ENCODE measurements at regions not wholly inside any gene's neighbourhood (a gene's known extent, or its start where the extent isn't known, plus 50 kb on each side); places are given as distances from the start of the nearest gene placed in this dataset.
A peak's percentile ranks its signal among the peaks of the same experiment; 100 is the strongest.

DNA sequence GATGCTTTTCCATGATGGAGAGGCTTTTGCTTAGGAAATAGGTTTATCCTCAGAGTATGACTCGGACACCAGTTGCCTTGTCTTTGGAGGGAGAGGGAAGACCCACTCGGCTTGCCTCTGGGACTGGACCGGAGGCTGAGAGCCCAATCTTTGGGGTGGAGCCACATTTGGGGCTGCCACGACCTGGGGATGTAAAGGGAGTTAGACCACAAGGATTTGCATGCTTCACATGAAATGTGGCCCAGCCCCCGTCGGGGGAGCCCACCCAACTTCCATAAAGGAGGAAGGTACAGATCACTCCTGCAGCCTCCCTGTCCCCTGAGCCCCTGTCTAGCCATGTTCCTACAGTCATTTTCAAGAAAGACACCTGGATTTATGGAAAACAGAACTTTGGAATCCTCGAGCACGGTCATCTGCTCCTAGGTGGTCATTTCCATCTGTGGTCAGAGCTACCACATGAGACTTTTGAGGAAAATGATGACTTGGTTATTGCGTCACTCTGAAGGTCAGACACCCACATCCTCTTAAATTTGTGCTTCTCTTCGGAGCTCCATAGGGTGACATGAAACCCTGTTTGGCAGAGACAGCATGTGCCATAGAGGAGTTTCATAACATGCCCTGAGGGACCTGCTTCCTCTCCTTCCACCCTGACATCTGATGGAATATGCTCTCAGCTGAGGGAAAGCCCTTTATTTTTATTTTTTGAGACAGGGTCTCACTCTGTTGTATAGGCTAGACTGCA is 99.4 kb upstream of the SLC45A1 start:
- Mint-ChIP-seq H3K9me3 (no peaks in the 10 kb centered on the region), H3K36me3 (ENCODE audit: low read depth) (no peaks in the 10 kb centered on the region), H3K4me3 (no peak overlapping the region), H3K27me3 (ENCODE audit: low read depth, poor library complexity) (peaks cover 2% of the 10 kb centered on the region), H3K4me1 (peaks cover 54% of the 10 kb centered on the region), H3K27ac (no peak overlapping the region)
- TF ChIP-seq, protein P1, sequence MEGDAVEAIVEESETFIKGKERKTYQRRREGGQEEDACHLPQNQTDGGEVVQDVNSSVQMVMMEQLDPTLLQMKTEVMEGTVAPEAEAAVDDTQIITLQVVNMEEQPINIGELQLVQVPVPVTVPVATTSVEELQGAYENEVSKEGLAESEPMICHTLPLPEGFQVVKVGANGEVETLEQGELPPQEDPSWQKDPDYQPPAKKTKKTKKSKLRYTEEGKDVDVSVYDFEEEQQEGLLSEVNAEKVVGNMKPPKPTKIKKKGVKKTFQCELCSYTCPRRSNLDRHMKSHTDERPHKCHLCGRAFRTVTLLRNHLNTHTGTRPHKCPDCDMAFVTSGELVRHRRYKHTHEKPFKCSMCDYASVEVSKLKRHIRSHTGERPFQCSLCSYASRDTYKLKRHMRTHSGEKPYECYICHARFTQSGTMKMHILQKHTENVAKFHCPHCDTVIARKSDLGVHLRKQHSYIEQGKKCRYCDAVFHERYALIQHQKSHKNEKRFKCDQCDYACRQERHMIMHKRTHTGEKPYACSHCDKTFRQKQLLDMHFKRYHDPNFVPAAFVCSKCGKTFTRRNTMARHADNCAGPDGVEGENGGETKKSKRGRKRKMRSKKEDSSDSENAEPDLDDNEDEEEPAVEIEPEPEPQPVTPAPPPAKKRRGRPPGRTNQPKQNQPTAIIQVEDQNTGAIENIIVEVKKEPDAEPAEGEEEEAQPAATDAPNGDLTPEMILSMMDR (IDR thresholded peaks at IDR 0.05), result no peak
- no peak for DNase-seq

DNA sequence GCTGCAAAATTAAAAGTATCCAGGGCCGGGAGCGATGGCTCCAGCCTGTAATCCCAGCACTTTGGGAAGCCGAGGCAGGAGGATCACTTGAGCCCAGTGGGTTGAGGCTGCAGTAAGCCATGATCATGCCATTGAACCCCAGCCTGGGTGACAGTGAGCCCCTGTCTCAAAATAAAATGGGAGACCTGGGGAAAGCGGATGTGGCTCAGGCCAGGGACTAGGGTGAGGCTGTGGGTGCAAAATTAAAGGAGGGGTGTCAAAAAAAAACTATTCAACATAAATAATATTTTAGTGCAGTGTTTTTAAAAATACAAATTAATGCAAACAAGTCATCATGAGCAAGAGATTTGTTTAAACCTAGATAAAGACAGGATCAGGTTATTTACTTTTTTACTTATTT is 100.1 kb upstream of the SLC45A1 start:
- Mint-ChIP-seq H3K4me1 (peaks cover 60% of the 10 kb centered on the region), H3K27me3 (ENCODE audit: low read depth, poor library complexity) (peaks cover 2% of the 10 kb centered on the region), H3K36me3 (ENCODE audit: low read depth) (no peaks in the 10 kb centered on the region), H3K9me3 (no peaks in the 10 kb centered on the region), H3K27ac (no peak overlapping the region), H3K4me3 (peak overlapping the region; percentile 64)
- TF ChIP-seq, protein P1 (IDR thresholded peaks at IDR 0.05), result no peak
- no peak for DNase-seq

DNA sequence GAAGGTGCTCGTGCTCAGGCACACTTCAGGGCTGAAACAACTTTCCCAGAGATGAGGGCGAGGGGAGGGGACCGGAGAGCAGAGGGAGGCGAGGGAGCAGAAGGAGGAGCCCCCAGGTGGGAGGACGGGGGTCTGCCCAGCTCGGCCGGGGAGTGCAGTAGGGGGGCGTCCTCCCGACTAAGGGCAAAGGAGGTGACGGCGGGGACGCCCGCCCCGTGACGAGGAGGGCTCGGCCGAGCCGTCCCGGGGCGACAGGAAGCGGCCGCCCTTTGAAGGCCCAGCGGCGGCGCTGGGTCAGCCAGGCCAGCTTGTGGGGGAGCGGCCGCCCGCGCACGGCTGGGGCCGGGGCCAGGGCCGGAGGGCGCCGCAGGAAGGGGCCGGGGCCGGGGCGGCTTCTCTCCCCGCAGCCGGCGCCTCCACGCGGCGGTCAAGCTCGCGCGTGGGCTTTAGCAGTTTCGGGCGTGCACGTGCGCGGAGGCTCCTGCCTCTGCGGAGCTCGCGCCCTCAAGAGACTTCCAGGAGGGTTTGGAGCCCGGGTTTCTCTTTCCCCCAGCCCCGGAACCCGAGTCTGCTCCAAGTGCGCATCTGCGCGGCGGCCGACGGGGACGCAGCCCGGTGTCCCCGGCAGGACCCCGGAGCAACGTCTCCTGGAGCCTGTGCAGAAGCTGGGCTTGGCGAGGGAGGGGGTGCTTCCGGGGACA is 100.8 kb upstream of the SLC45A1 start:
- Mint-ChIP-seq H3K9me3 (no peaks in the 10 kb centered on the region), H3K27me3 (ENCODE audit: low read depth, poor library complexity) (peaks cover 2% of the 10 kb centered on the region), H3K4me3 (peak overlapping the region; percentile 66), H3K27ac (peak overlapping the region; percentile 14), H3K4me1 (peaks cover 62% of the 10 kb centered on the region), H3K36me3 (ENCODE audit: low read depth) (no peaks in the 10 kb centered on the region)
- DNase-seq, result peak; percentile 67
- TF ChIP-seq, protein P1 (IDR thresholded peaks at IDR 0.05), result no peak

DNA sequence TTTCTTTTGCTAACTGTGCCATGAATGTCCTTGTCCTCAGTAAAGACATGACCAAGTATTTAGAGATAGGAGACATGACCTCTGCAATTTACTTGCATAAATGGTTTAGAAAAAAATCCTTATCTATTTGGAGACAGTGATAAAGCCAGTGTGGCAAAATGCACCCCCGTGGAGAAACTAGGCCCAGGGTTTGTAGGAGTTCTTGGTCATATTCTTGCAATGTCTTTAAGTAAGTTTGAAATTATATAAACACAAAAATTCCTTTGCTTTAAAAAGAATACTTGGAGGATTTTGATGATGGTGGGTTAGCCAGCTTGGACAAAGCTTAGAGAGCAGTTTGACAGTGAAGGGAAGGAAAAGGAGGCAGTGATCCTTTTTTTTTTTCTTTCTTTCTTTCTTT is 101.9 kb upstream of the SLC45A1 start:
- H3K27ac Mint-ChIP-seq, result no peak overlapping the region
- H3K9me3 Mint-ChIP-seq, result no peaks in the 10 kb centered on the region
- peaks cover 7% of the 10 kb centered on the region for H3K27me3 Mint-ChIP-seq (ENCODE audit: low read depth, poor library complexity)
- no peak for DNase-seq
- H3K4me3 Mint-ChIP-seq, result no peak overlapping the region
- H3K4me1 Mint-ChIP-seq, result peaks cover 65% of the 10 kb centered on the region
- no peaks in the 10 kb centered on the region for H3K36me3 Mint-ChIP-seq (ENCODE audit: low read depth)
- TF ChIP-seq, protein P1 (IDR thresholded peaks at IDR 0.05), result no peak

DNA sequence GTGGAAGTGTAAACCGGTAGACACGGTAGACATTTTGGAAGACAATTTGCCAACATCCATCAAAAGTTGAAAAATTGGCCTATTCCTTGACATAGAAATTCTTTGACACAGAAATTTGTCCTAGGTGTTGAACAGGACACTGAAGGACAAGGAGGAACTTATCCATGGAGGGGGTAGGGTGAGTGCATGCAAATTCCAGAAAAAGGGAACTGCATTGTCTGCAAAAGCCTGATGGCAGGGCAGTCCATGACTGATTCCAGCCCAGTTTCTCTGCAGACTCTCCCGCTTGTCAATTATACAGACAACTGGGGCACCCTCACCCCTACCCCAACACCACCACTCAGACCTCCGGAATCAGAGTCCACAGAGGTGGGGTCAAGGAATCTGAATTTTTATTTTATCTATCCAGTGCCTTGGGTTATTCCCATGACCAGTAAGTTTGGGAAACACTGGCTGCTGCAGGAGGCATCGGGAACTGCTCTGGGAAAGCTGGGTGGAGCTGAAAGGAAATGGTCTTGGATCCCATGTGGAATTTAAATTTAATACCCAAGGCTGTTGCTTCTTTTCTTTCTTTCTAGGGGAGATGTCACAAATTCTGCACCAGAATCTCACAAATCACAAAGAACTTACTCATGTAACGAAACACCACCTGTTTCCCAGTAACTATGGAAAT is 103.3 kb upstream of the SLC45A1 start:
- DNase-seq, result no peak
- Mint-ChIP-seq H3K36me3 (ENCODE audit: low read depth) (no peaks in the 10 kb centered on the region), H3K27ac (no peak overlapping the region), H3K4me3 (no peak overlapping the region), H3K4me1 (peaks cover 65% of the 10 kb centered on the region), H3K9me3 (no peaks in the 10 kb centered on the region), H3K27me3 (ENCODE audit: low read depth, poor library complexity) (peaks cover 12% of the 10 kb centered on the region)
- TF ChIP-seq, protein P1 (IDR thresholded peaks at IDR 0.05), result no peak
